PC-3 (cell line): ENCODE measurements at regions not wholly inside any gene's neighbourhood (a gene's known extent, or its start where the extent isn't known, plus 50 kb on each side); places are given as distances from the start of the nearest gene placed in this dataset.

Experiments
- CTCF ChIP-seq: fragments of 300-600 bp; sonication (generic); conservative IDR thresholded peaks from 2 replicates; pipeline ENCODE4 v1.5.1; 2017; ENCODE audit warnings: antibody characterized with exemption, low read depth, mild to moderate bottlenecking, low read length
- EZH2 ChIP-seq: fragments of 300-600 bp; sonication (generic); IDR thresholded peaks from one replicate; pipeline ENCODE4 v1.6.1; 2017; ENCODE audit warnings: antibody characterized with exemption, mild to moderate bottlenecking, low read length; ENCODE audit not compliant: unreplicated experiment
- EZH2phosphoT487 ChIP-seq: fragments of 300-600 bp; sonication (generic); IDR thresholded peaks from 2 replicates; pipeline ENCODE4 v1.6.1; 2018; ENCODE audit warnings: mild to moderate bottlenecking, antibody characterized with exemption, low read length, borderline replicate concordance

- no peak for TF ChIP-seq EZH2
- no peak for TF ChIP-seq CTCF
- TF ChIP-seq EZH2phosphoT487, result no peak
Observed at GRCh38 chr4:144465546-144465945, 180.4 kb upstream of the HHIP start.
